Eye (tissue), 1 donor: ENCODE measurements at regions not wholly inside any gene's neighbourhood (a gene's known extent, or its start where the extent isn't known, plus 50 kb on each side); places are given as distances from the start of the nearest gene placed in this dataset.
A peak's percentile ranks its signal among the peaks of the same experiment; 100 is the strongest.

Source experiments
- DNase-seq: peaks from one replicate; pipeline ENCODE4 v3.0.0-alpha.2; 2015

- no peak for DNase-seq
Observed at GRCh38 chr19:31567776-31568175, 218.5 kb upstream of the TSHZ3 start.

DNA sequence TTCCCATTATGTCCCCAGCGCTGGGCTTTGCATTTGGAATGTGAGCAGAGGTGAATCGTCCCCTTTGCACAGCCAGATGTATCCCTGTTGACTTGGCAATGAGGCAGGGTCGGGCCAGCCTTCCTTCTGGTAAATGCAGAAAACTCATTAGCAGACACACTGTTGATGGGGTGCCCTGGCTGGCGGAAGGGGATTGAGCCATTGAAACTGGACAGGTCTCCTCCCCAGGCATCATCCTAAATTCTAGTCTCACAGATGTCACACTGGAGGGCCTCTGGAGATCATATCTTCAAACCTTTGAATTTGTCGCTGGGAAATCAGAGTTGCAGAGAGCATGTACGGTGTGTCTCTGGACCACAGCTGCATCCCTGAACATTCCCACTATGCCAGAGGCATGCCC is 219.5 kb upstream of the TSHZ3 start:
- DNase-seq = no peak

GRCh38 chr19:31570718-31571117 is 221.5 kb upstream of the TSHZ3 start:
- DNase-seq = no peak

- peak; percentile 45 for DNase-seq
Observed at GRCh38 chr19:31572102-31572975, 223.1 kb upstream of the TSHZ3 start.

DNA sequence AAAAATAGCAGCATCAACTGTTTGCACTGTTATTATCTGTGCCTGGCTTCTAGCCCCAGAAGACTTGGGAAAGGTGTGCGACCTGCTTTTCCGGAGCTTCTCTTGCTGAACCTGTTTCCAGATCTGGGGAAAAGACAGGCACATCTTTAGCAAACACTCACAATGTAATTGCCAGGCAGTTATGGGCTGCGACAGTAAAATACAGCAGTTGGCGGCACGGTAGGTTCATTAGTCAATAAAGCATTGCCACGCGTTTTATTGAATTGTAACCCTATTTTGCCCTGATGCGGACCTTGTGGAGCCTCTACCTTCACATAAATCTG is 223.7 kb upstream of the TSHZ3 start:
- DNase-seq = no peak

- DNase-seq = no peak
Observed at GRCh38 chr19:31574251-31574973, 225.2 kb upstream of the TSHZ3 start.

GRCh38 chr19:31575846-31576335 is 226.7 kb upstream of the TSHZ3 start:
- peak; percentile 77 for DNase-seq

- DNase-seq = no peak
Observed at GRCh38 chr19:31578326-31578725, 229.1 kb upstream of the TSHZ3 start.

- no peak for DNase-seq
Observed at GRCh38 chr19:31583148-31583547, 233.9 kb upstream of the TSHZ3 start.

- no peak for DNase-seq
Observed at GRCh38 chr19:31586282-31586681, 237.0 kb upstream of the TSHZ3 start.

DNA sequence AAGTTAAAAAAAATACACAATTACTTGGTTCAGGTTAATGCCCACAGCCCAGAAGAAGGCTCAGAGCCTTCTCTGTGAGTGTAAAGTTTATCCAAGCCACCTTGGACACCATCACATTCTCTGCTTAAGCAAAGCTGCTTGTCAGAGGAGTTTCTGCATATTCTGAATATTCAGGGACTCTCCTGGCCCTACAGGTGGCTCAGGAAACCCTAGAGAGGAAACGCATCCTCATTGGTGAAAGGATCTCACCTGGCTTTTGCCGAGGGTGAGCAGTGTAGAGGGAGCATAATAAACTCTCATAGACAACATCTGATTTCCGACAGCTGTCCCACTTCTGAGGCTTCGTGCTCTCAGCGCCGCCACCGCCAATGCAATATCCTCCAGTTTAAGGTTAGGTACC is 239.9 kb upstream of the TSHZ3 start:
- no peak for DNase-seq

DNA sequence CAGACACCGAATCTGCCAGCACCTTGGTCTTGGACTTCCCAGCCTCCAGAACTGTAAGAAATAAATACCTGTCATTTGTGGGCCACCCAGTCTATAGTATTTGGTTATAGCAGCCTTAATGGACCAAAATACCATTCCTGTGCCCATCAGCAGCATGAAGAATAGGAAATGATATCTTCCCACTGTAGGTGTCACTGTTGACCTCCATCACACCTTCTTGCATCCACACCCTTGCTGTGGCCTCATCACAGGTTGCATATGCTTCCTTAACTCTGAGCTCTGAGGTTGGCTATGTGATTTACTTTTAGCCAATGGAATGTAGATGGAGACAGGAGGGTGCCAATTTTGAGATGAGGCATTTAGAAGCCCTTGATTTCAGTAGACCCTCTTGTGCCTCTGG is 242.0 kb upstream of the TSHZ3 start:
- DNase-seq = no peak

DNA sequence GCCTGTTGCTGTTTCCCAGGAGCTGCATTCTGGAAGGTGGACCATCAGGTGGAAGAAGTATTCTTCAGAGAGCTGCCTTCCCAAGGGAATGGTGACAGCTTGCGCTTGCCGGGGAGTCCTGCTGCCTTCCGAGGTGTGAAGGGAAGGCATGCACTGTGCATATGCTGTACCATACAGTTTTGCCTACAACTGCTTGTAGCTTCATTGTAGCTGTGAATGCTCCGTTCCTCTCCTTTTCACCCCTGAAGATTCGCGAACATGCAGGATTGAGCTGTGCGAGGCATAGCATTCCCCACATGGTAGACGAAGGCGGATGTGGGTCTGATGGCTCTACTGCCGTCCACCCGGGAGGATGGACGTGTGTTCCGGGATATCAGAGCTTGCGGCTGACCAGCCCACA is 243.2 kb upstream of the TSHZ3 start:
- DNase-seq = no peak

DNA sequence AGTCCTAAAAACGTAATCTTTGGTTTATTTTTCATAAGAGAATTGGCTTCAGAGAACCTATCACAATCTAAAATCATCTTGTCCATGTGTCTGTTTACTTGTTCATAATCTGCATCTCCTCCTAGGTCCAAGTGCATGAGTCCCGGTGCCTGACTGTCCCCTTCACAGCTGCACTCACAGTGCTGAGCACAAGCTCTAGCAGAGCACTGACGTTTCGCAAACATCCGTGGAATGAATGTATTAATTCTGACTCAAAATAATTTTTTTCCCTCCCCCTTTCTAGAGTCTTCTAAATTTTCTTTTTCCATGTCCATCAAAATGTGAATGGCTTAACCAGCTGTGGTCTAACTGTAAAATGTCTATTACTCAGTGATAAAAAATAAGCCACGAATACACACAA is 245.5 kb upstream of the TSHZ3 start:
- DNase-seq = no peak

GRCh38 chr19:31595521-31595920 is 246.3 kb upstream of the TSHZ3 start:
- no peak for DNase-seq

- no peak for DNase-seq
Observed at GRCh38 chr19:31596751-31597150, 247.5 kb upstream of the TSHZ3 start.

GRCh38 chr19:31597616-31598015 is 248.4 kb upstream of the TSHZ3 start:
- no peak for DNase-seq

DNA sequence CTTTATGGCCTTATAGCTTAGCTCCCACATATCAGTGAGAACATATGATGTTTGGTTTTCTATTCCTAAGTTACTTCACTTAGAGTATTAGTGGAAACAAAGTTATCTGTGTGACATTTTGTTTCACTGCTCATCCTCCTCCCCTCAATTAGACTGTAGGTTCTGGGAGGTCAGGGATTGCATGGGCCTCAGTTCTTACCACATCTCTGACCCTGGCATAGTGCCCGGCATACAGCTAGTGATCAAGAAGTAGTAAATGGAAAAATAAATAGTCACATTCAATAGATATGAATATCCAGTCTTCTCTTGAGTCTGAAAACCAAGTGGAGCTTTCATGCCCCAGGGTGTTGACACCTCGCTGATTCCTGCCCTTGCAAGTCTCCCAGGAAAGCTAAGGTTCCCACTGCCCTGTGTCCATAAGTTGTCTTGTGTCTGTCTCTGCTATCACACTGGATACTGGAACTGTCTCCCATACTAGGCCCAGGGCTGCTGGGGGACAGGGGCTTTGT is 249.5 kb upstream of the TSHZ3 start:
- DNase-seq = no peak

DNA sequence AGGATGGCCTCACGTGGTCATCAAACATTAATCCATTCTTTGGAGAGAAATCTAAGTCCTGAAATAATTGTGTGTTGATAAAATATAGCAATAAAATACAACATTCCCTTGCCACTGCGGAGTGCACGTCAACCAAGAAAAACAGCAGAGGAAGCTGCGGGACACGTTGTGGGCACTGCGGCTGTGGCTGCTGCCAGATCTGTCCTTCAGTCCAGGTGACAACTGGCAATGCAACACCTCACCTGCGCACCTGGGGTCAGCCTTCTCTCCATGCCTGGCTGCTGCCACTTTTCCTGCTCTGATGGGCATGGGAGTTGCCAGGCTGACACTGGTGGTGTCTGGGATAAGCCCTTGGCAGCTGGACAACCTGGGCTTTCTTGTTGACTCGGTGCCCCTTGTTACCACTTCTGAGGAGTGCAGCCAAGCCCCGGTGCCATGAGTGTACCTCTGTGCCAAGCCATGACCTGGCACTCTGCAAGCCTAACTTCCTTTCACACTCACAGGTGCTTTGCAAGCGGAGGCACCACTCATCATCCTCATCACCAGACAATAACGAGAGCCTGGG is 251.6 kb upstream of the TSHZ3 start:
- DNase-seq = no peak

DNA sequence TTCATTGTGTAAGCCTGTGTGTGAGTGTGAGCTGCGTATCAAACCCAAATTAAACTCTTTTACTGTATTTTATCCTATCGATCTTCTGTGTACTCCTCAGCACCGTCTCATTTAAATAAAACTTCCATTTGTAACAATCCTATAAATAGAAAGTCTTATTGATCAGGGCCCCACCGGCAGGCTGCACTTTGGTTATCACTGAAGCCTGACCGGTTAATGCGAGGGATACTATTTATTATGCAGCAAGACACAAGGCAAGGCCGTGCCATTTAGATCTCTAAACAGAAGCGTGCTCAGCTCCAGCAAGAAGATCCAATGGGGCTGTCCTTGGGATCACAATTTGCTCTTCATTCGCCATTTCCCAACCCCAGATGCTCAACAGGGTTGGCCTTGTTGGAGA is 252.6 kb upstream of the TSHZ3 start:
- DNase-seq = no peak

GRCh38 chr19:31602548-31602947 is 253.3 kb upstream of the TSHZ3 start:
- no peak for DNase-seq

GRCh38 chr19:31604493-31605040 is 255.3 kb upstream of the TSHZ3 start:
- DNase-seq = no peak

DNA sequence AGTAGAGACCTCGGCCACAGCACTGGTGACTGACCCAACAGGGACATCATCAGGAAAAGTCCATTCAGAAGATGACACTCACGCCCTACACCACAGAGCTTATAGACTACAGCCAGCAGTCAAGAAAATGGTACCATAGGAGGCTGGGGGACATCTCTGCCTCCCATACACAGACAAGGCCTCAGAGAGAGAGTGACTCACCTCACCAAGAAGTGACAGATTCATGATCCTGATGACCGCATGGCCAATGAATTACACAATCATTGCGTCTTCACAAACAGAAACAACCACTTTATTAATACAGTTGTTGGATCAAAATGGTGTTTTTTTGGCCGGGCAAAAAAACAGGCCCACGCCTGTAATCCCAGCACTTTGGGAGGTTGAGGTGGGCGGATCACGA is 260.8 kb upstream of the TSHZ3 start:
- DNase-seq = no peak
